Fibroblast of gingiva (primary cell): ENCODE measurements at regions not wholly inside any gene's neighbourhood (a gene's known extent, or its start where the extent isn't known, plus 50 kb on each side); places are given as distances from the start of the nearest gene placed in this dataset.
A peak's percentile ranks its signal among the peaks of the same experiment; 100 is the strongest.

ENCODE experiments used
- DNase-seq: peaks from one replicate; pipeline ENCODE4 v3.0.0-alpha.2; 2011; ENCODE audit warnings: low read depth

DNA sequence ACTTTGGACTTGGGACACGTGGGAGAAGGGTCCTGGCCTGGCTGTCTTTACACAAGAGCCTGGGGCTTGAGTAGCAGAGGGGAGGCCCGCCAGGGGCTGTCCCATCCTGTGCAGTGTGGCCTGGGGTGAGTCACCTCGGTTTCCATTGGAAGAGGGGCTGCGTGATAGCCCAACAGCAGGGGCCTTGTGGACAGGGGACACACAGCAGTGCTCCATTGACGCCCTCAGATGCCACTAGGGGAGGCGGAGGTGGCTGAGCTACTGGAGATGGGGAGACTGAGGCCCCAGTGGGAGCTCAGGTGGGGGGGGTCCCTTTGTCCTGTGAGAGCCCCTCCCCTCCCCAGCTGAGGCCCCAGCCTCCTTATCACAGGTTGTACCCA, 50.0 kb upstream of the RNU6ATAC start:
- DNase-seq: no peak

DNA sequence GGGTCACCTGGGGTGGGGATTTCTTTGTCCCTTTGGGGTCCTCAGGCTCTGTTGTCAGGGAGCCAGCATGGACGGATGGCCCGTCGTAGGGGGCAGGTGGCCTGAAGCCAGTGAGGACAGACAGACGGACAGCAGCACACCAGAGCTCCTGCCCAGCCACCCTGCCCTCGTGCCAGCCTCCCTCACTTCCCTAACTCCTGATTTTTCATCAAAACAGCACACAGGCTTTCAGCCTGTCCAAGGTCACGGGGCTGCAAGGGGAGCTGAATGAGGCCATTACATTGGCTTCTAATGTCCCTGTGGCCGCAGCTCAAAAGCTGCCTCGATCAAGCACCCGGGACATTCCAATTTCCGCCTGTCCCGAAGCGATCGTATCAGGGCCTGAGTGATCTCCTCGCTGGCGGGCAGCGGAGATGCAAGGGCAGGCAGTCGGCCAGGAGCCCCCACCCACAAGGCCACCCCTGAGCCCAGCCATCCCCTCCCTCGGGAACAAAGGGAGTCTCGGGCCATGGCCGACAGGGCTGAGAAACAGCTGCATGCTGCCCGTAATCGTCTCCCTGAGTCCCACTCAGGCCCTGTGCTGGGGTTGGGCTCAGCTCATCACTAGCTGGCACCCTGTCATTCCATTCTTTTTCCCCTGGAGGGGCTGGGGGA, 50.5 kb upstream of the RNU6ATAC start:
- no peak for DNase-seq

DNA sequence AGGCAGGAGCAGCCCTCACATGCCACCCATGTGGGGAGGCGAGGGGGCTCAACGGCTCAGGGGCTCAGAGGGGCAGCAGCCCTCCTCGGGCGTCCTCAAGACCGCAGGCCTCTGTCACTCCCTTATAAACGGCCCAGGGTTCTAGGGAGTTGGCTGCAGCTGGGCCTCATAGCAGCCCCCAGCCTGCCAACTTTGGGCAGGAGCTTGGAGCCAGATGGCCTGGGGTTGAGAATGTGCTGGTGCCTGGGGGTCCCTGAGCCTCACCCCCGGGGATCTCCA, 51.0 kb upstream of the RNU6ATAC start:
- no peak for DNase-seq

DNA sequence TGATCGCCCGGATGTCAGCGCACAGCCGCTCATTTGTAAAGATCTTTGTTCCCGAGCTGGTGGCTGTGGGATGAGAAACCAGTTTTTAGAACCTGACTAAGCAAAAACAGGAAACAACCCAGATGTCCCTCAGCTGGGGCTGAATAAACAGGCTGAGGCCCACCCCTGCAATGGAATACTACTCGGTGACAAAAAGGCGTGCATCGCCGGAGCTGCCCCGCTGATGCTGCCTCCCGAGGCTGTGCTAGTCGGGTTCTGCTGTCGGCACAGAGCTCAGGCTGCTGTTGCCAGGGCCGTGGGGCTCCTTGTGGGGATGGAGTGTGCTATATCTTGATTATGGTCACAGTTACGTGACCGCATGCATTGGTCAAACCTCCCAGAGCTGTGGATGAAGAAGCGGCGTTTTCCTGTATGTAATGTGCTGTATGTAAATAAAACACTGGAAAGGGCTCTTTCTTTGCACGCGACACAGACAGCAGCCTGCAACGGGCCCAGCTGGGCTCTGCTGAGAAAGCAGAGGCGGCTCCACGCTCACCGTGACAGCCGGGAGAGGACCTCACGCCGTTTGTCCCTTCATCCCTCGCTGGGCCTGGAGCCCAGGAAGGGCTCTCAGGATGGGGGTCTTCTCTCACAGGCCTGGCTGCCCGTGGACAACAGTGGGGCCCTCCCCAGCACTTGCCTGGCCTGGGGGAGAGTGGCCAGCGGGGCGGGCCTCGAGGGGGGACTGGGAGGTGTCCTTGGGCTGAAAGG, 51.5 kb upstream of the RNU6ATAC start:
- DNase-seq: peak; percentile 27

DNA sequence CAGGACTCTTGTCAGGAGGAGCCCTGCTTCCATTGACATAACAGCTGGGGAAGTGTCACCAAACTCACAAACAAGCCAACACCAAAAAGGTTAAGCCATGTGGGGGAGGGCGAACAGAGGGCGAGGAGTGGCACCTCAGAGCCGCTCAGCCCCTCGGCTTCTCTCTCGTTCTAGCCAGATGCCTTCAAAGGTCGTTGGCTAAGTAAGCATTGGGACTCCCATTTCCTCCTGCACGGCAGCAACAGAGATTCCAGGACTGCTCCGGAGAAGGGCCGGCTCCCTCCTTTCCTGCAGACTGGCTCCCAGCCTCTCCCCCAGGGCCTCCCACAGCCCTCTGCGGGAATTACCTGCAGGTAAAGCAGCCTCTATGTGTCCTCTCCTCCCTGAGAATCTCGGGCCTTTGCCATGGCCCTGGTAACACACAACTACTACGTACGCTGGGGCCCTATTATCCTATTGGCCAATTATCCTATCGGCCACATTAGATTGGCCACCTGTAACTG, 52.1 kb upstream of the RNU6ATAC start:
- DNase-seq: no peak

DNA sequence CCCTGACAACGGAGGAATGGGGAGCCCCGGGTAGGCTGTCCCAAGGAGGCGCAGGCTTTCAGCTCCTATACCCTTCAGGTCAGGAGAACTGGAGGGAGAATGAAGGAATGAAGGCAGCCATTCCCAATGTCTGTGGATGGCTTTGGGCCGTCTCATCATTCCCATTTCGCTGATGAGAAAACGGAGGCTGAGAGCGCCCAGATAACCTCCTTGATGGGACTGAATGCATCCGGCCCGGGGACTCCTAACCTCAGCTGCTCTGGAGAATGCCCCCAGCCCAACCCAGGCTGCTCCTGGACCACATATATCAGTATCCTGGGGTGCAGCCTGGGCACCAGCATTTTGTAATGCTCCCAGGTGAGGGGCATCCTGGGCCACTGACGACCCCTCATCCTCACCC, 52.6 kb upstream of the RNU6ATAC start:
- no peak for DNase-seq

DNA sequence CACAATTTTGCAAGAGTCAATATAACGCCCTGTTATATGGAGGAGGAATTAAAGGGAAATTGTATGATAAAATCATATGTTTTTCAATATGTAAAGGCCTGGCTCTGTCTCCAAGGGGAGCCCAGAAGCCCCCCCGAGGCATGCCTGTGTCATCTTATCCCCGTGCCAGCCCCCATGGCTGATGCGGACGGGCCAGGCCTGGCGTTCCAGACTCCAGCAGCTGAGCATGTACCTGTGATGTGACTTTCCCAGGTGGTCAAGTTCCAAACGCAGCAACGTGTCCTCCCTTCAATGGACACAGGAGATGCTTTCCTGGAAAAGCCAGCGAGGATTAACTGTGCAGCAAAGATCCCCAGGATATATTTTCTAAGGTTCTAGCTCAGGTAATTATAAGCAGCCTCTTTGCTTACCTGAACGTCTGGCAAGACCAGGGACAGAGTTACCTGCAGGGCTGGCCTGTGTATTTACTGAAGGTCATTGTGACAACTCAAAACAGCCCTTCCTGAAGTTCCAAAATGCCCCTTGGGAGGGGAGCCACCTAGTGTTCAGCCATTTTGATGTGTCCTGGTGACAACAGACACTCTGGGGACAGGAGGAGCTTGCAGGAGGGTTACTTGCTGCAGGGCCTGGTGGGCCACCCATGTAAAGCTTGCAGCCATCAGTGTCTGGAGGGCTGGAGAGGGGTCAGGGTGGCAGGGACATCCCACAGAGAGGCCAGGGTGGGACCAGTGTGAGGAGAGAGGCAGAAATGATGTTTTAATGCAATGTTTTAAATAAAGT, 53.3 kb upstream of the RNU6ATAC start:
- no peak for DNase-seq

DNA sequence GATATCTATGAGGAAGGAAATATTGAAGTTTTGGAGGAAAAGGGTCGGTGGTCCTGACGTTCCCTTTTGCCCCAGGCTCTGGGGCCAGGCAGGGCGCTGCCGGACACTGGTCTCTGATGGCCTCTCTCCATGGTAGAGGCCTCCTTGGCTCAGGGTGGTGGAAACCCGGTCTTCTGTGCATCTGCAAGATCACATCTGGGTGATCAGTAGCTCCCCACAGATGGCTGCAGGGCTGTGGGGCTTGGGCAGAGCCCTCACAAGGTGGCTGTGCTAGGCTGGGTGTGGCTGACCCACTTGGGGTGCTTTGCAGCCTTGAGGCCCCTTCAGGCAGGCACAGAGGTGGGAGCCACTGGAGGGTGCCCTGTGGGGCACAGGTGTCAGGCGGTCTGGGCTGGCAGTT, 53.9 kb upstream of the RNU6ATAC start:
- no peak for DNase-seq

DNA sequence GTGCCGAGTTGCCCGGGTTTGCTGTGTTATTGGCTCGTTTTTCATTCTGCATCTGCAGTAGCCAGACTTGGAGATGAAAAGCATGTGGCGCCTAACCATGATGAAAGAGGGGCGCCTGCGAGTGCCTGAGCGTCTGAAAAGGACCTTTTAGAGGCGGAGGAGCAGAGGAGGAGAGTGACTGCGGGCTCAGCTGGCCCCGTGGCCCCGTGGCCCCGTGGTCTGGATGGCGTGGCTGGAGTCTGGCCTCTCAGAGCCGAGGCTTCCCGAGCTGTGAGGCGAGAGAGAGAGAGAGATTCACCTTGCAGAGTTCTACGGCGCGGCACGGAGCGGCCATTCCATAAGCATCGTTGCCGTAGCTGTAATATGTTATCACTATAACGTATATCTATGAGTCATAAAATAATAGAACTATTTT, 55.3 kb upstream of the RNU6ATAC start:
- no peak for DNase-seq

DNA sequence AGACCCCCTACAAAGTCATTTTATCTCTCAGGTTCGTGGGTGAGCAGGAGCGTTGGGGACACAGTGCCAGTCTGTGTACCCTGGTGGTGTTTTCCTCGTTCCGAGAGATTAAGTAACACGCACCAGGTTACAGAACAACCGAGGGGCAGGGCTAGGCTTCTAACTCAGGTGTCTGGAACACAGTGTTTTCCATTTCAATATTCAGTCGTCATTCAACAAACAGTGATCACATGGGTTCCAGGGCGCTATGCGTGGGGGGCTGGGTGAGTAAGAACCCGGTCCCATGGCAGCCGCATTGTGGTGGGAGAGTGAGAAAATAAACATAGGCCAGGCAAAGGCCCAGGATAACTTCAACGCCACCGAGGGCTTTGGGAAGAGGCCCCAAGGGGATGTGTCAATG, 55.9 kb upstream of the RNU6ATAC start:
- DNase-seq: no peak

DNA sequence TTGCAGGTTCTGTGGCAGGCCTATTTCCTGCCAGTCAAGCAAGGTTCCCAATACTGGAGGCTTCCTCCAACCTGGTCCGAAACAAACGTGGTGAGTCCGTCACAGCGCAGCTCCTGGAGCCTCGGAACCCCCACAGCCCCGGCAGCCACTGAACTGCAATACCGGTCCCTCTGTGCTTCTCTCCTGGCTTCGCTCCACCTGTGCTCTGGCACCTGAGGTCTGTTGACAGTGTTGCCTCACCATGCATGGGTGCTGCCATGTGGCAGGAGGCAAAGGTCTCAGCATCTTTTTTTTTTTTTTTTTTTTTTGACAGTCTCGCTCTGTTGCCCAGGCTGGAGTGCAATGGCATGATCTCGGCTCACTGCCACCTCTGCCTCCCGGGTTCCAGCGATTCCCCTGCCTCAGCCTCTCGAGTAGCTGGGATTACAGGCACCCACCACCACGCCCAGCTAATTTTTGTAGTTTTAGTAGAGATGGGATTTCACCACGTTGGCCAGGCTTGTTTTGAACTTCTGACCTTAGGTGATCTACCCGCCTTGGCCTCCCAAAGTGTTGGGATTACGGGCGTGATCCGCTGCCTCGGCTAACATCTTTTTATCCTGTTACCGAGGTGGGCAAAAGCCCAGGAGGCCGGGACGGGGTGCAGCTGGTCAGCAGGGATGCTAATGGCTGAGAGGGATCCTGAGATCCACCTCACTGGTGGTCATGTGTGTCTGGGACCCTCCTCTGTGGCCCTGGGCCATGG, 57.1 kb upstream of the RNU6ATAC start:
- DNase-seq: no peak

DNA sequence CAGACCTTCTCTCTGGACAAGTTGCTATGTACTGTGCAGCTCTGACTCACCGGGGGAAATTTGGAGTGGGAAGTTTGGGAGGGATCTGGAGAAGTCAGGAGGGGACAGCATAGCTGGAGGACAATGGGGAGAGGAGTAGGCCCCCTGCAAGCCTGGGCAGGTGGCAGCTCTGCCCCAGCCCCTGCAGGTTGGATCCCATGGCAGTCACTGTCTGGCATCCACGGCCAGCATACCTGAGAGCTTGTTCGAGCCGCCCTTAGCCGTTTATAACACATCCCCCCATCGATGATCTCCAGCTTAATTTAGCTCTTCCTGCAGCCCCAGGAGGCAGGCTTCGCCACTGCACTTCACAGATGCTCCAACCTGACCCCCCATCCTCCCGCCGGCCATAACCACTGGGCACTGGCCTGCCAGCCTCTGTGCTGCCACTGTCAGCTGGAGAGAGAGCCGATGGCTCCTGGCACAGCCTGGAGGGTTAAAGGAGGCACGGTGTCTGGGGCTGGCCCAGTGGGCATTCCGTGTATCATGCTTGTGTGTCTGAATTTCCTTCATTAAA, 57.7 kb upstream of the RNU6ATAC start:
- DNase-seq: no peak

DNA sequence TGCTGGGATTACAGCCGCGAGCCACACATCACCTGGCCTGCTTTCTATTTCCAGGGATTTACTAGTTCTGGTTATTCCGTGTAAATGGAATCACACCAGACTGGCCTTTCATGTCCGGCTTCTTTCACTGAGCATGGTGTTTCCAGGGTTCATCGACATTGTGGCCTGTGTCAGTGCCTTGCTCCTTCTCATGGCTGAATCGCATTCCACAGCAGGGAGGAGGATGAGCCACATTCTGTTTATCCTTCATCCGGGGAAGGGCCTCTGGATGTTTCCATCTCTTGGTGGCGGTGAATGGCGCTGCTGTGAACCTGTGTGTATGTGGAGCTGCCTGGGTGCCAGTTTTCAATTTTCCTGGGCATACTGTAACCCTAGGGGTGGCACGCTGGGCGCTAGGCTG, 58.7 kb upstream of the RNU6ATAC start:
- DNase-seq: no peak

DNA sequence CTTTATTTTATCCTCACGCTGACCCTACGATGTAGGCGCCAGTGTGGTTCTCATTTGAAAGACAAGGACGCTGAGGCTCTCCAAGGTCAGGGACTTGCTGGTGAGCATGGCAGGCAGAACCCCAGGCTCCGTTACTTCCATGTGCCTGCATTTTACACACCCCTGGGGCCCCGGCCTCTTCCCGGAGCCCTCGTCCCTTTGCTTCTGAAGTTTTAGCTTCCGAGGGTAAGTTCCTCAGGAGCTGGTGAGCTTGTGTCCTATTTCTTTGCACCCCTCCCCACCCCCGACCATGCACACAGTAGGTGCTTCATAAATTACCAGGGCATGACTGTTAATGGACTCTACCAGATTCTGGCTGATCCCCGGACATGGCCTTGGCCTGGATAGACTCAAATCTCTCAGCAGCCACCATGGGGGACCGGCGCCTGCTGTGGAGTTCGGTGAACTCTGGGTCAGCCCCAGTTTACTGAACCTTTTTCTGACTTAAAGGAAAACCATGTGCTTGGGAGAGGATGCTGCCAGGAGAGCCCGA, 59.3 kb upstream of the RNU6ATAC start:
- no peak for DNase-seq

DNA sequence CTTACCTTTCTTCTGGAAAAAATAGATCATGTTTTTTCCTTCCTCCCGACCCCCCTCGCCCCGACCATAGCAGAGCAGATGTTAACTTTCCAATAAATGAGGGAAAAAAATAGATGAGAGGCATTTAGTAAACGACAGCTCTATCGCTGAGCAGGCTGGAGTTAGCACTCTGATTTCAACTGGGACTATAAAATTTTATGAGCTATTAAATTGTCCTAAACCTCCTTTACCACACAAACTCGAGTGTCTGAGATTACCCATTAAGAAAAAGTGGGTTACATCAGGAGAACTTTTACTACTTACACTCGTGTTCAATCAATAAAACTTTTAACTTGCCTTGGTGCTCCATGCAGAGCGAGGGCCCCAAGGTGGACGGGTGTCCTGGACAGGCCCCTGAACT, 59.8 kb upstream of the RNU6ATAC start:
- no peak for DNase-seq

DNA sequence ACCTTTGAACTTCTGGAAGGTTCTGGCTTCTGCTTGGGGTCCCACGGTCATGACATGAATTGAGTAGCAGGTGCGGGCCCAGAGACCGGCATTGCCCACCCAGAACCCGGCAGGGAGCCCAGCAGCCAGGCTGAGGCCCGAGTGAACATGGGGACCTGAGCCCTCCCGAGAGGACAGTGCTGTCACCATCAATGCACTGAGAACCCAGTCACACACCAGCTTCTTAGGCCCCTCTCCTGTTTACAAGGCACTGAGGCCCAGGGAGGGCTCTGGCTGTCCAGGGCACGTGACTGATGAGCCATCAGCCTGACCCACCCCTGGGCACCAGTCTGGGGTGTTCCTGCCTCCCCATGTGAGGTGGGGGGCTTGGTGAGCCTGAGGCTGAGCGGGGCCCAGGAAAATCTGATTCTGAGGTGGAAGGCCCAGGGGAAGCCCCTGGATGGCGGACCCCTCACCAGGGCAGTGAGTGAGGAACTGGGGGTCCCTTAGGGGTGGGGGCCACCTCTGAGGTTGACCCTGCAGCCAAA, 60.3 kb upstream of the RNU6ATAC start:
- DNase-seq: no peak

DNA sequence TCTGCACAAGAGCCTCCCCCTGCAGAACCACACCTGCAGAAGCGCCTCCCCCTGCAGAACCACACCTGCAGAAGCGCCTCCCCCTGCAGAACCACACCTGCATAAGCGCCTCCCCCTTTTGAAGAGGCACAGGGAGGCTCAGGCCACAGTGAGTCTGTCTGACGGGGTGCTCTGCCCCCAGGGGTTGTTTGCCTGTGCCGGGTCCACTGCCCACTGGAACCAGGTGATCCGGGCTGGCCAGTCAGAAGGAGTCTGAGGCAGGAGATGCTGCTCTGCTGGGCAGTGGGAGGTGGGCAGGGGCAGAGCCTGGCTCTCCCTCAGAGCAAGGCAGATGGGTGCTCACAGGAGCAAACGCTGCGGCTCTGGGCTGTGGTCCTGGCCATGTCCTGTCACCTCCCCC, 60.8 kb upstream of the RNU6ATAC start:
- DNase-seq: no peak

DNA sequence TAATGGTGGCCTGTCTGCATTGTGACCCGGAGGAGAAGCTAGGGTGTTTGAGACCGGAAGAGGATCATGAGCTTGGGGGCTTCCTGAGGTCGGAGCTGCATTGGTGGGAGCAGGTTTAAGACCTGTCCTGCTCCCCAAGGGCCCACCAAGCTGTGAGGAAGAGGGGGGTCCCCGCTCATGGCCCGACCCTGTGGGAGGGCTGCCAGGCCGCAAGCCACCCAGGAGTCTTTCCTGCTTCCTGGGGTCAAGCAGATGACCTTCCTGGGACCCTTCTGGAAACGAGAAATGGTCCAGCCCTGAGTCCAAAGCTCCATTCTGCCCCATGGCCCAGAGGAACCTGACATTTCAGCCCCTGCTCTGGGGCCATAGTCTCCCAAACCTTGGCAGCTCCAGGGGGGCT, 61.5 kb upstream of the RNU6ATAC start:
- no peak for DNase-seq

DNA sequence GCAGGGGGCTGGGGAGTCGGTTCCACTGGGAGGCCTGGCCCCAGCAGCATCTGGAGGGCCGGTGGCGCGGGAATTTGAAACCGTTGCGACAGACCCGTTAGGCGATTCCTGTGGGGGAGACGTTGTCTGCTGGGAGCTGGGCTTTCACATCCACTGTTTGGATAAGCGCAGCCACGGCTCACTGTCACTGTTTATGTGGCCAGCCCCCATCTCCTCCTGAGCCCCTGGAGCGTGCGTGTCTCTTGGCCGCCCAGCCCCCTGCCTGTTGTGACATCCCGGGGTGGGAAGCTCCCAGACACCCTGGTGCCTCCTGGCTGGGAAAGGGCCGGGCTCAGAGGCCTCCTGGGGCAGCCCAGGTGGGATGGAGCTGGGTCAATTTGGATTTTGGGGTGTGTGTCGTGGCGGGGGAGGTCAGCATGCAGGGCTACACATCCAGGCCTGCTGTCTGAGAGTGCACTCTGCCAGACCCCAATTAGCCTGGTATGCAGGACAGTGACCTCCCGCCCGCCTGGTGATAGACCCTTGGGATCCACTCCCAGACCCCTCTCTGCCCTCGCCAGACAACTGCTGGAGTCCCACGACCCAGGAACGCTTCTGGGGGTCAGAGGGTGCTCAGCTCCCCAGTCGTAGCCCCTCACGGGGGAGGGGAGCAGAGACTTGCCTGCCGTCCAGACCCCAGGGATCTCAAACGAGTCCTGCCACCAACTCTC, 62.0 kb upstream of the RNU6ATAC start:
- peak; percentile 24 for DNase-seq

DNA sequence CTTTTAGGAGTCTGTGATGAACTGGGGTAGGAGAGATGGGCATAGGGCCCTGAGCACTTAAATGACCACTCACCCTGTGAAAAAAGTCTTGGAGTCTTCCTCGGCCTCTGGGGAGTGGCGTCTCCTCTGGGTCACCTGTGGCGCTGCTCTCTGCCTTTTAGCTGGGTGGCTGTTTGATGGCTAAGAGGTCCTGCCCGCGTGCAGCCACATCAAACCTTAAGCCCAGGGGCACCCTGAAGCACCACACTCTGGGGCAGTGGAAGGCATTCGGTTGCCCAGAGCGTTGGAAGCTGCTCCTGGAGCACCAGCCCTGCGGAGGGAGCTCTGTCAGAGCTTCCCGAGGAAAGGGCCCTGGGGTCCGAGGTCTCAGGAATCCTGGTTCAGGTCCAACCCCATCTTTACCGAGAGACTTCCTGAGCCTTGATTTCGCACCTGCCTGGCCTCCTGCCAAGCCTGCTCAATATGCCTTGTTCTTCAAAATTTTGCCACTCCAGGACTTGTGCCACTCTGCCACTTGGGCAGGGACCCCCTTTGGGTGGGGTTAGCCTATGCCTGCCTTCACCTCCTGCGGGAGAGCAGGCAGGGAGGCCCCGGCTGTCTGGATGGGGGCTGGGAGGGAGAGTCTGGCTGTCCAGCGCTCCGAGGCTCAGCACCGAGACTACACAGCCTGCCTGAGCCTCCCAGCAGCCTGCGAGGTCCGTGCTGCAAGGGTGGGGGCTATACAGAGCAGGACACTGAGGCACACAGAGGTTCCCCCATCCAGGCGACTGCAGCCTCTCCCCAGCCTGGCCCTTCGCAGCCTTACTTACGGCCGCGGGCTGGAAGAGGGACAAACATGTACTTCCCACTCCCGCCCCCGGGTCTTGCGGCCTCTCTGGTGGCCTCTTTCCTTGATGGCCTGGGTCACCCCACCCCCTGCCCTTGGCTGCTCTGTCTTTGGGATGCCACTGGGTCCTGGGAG, 63.4 kb upstream of the RNU6ATAC start:
- DNase-seq: no peak
